Osteocyte (in vitro differentiated cells): ENCODE measurements at regions not wholly inside any gene's neighbourhood (a gene's known extent, or its start where the extent isn't known, plus 50 kb on each side); places are given as distances from the start of the nearest gene placed in this dataset.

Experiments
- DNase-seq: peaks from one replicate; pipeline ENCODE4 v3.0.0; 2021; ENCODE audit warnings: mixed read lengths; ENCODE audit not compliant: unreplicated experiment; ENCODE audit errors: extremely low spot score
- H3K27ac Mint-ChIP-seq: one replicate; pipeline ENCODE4 v1.8.0; 2021; ENCODE audit warnings: mild to moderate bottlenecking, mixed read lengths; ENCODE audit not compliant: unreplicated experiment
- H3K27me3 Mint-ChIP-seq: one replicate; pipeline ENCODE4 v1.8.0; 2021; ENCODE audit warnings: mixed read lengths; ENCODE audit not compliant: unreplicated experiment
- H3K36me3 Mint-ChIP-seq: one replicate; pipeline ENCODE4 v1.8.0; 2021; ENCODE audit warnings: mixed read lengths; ENCODE audit not compliant: unreplicated experiment
- H3K4me1 Mint-ChIP-seq: one replicate; pipeline ENCODE4 v1.8.0; 2021; ENCODE audit warnings: mixed read lengths; ENCODE audit not compliant: unreplicated experiment
- H3K4me3 Mint-ChIP-seq: one replicate; pipeline ENCODE4 v1.8.0; 2021; ENCODE audit warnings: mild to moderate bottlenecking, moderate library complexity, mixed read lengths; ENCODE audit not compliant: unreplicated experiment
- H3K9me3 Mint-ChIP-seq: one replicate; pipeline ENCODE4 v1.8.0; 2021; ENCODE audit warnings: mixed read lengths; ENCODE audit not compliant: unreplicated experiment
- CTCF ChIP-seq: fragments of 200-600 bp; sonication (generic); IDR thresholded peaks from 2 replicates; pipeline ENCODE4 v1.5.0; 2021; ENCODE audit warnings: antibody characterized with exemption, mild to moderate bottlenecking, moderate library complexity

- peaks cover 3% of the 10 kb centered on the region for H3K4me1 Mint-ChIP-seq
- H3K9me3 Mint-ChIP-seq: peaks cover 15% of the 10 kb centered on the region
- DNase-seq: no peak
- no peaks in the 10 kb centered on the region for H3K36me3 Mint-ChIP-seq
- H3K4me3 Mint-ChIP-seq: no peak overlapping the region
- H3K27me3 Mint-ChIP-seq: no peaks in the 10 kb centered on the region
- no peak for TF ChIP-seq CTCF
- H3K27ac Mint-ChIP-seq: no peak overlapping the region
Measured at GRCh38 chr10:10044922-10045764, 972.5 kb upstream of the CELF2 start.

- DNase-seq: no peak
- no peak overlapping the region for H3K27ac Mint-ChIP-seq
- peaks cover 3% of the 10 kb centered on the region for H3K4me1 Mint-ChIP-seq
- H3K4me3 Mint-ChIP-seq: no peak overlapping the region
- TF ChIP-seq CTCF: no peak
- no peaks in the 10 kb centered on the region for H3K36me3 Mint-ChIP-seq
- peaks cover 15% of the 10 kb centered on the region for H3K9me3 Mint-ChIP-seq
- no peaks in the 10 kb centered on the region for H3K27me3 Mint-ChIP-seq
Measured at GRCh38 chr10:10045765-10046028, 972.0 kb upstream of the CELF2 start.

GRCh38 chr10:10047426-10047825, 970.2 kb upstream of the CELF2 start:
- Mint-ChIP-seq H3K27ac (no peak overlapping the region), H3K4me1 (peaks cover 3% of the 10 kb centered on the region), H3K27me3 (peaks cover 2% of the 10 kb centered on the region), H3K36me3 (no peaks in the 10 kb centered on the region), H3K4me3 (no peak overlapping the region), H3K9me3 (peaks cover 11% of the 10 kb centered on the region)
- no peak for DNase-seq
- TF ChIP-seq CTCF: no peak

GRCh38 chr10:10053051-10053450, 964.6 kb upstream of the CELF2 start:
- Mint-ChIP-seq H3K4me3 (no peak overlapping the region), H3K27me3 (peaks cover 2% of the 10 kb centered on the region), H3K27ac (no peak overlapping the region), H3K4me1 (no peaks in the 10 kb centered on the region), H3K9me3 (no peaks in the 10 kb centered on the region), H3K36me3 (no peaks in the 10 kb centered on the region)
- DNase-seq: no peak
- no peak for TF ChIP-seq CTCF

GRCh38 chr10:10054466-10054865, 963.2 kb upstream of the CELF2 start:
- Mint-ChIP-seq H3K4me3 (no peak overlapping the region), H3K9me3 (no peaks in the 10 kb centered on the region), H3K27ac (no peak overlapping the region), H3K4me1 (no peaks in the 10 kb centered on the region), H3K27me3 (peaks cover 2% of the 10 kb centered on the region), H3K36me3 (no peaks in the 10 kb centered on the region)
- no peak for TF ChIP-seq CTCF
- no peak for DNase-seq
